Stimulated activated CD8-positive, alpha-beta memory T cell treated with anti-CD3 and anti-CD28 coated beads, Interleukin-2, amount 100 ng/mL, for 1 hour (primary cell): ENCODE measurements at regions not wholly inside any gene's neighbourhood (a gene's known extent, or its start where the extent isn't known, plus 50 kb on each side); places are given as distances from the start of the nearest gene placed in this dataset.

Experiments used
- DNase-seq, 2 donors: peaks; one replicate each; pipeline ENCODE4 v3.0.0-alpha.2; 2020; ENCODE audit warnings: low read depth in 2 of 2

GRCh38 chr12:24759155-24759554 lies 189.7 kb downstream of the BCAT1 start:
- no peak for DNase-seq

- DNase-seq, result no peak
Measured at GRCh38 chr12:24756479-24757024, 192.3 kb downstream of the BCAT1 start.

- no peak for DNase-seq
Measured at GRCh38 chr12:24754690-24755638, 193.9 kb downstream of the BCAT1 start.

GRCh38 chr12:24752763-24753462 lies 196.0 kb downstream of the BCAT1 start:
- no peak for DNase-seq

- DNase-seq, result no peak
Measured at GRCh38 chr12:24751181-24751580, 197.7 kb downstream of the BCAT1 start.

- no peak for DNase-seq
Measured at GRCh38 chr12:24750263-24750662, 198.6 kb downstream of the BCAT1 start.

GRCh38 chr12:24749171-24749570 lies 199.7 kb downstream of the BCAT1 start:
- no peak for DNase-seq

GRCh38 chr12:24748326-24748725 lies 200.6 kb downstream of the BCAT1 start:
- no peak for DNase-seq

GRCh38 chr12:24746864-24747263 lies 202.0 kb downstream of the BCAT1 start:
- no peak for DNase-seq

GRCh38 chr12:24746006-24746671 lies 202.8 kb downstream of the BCAT1 start:
- no peak for DNase-seq

GRCh38 chr12:24743941-24744793 lies 204.7 kb downstream of the BCAT1 start:
- no peak for DNase-seq

GRCh38 chr12:24742378-24742777 lies 206.5 kb downstream of the BCAT1 start:
- no peak for DNase-seq

- no peak for DNase-seq
Measured at GRCh38 chr12:24741216-24741615, 207.7 kb downstream of the BCAT1 start.

GRCh38 chr12:24739106-24739779 lies 209.7 kb downstream of the BCAT1 start:
- no peak for DNase-seq

- DNase-seq, result no peak
Measured at GRCh38 chr12:24738441-24738840, 210.5 kb downstream of the BCAT1 start.

GRCh38 chr12:24731596-24731995 lies 217.3 kb downstream of the BCAT1 start:
- DNase-seq, result no peak

GRCh38 chr12:24730489-24730896 lies 218.4 kb downstream of the BCAT1 start:
- no peak for DNase-seq

GRCh38 chr12:24728826-24729225 lies 220.1 kb downstream of the BCAT1 start:
- DNase-seq, result no peak

GRCh38 chr12:24728366-24728765 lies 220.5 kb downstream of the BCAT1 start:
- no peak for DNase-seq

- no peak for DNase-seq
Measured at GRCh38 chr12:24725616-24726015, 223.3 kb downstream of the BCAT1 start.

GRCh38 chr12:24724814-24725213 lies 224.1 kb downstream of the BCAT1 start:
- no peak for DNase-seq
